GM10248 (cell line): ENCODE measurements at regions not wholly inside any gene's neighbourhood (a gene's known extent, or its start where the extent isn't known, plus 50 kb on each side); places are given as distances from the start of the nearest gene placed in this dataset.

Experiments
- CTCF ChIA-PET: fragments of 300-600 bp; sonication (Branson Sonifier 250); formaldehyde crosslinking; extraction: SDS; loops from one replicate; lab custom pipeline; 2021; ENCODE audit warnings: antibody characterized with exemption; lab: Yijun Ruan, JAX
- POLR2A ChIA-PET: fragments of 350-650 bp; sonication (Branson Sonifier 250); formaldehyde crosslinking; extraction: SDS; loops from one replicate; lab custom pipeline; 2020; ENCODE audit warnings: antibody characterized with exemption; lab: Yijun Ruan, JAX
- DNase-seq: peaks from one replicate; pipeline ENCODE4 v3.0.0; 2012; ENCODE audit errors: extremely low spot score
- TF ChIP-seq, protein P1 (sequence below): IDR thresholded peaks from 2 replicates; pipeline ENCODE4 v1.5.1; 2012; ENCODE audit warnings: mild to moderate bottlenecking, low read depth; ENCODE audit errors: extremely low read depth, missing control alignments, control extremely low read depth

DNA sequence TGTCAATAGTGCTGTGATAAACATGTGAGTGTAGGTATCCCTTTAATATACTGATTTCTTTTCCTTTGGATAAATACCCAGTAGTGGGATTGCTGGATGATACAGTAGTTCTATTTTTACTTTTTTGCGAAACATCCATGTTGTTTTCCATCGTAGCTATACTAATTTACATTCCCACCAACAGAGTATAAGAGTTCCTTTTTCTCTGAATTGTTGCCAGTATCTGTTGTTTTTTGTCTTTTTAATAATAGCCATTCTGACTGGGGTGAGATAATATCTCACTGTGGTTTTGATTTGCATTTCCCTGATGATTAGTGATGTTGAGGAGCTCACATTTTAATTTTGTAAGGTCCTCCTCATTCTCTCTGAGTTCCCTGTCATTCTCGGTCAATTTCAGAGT, 71.1 kb upstream of the NFIL3 start:
- DNase-seq = no peak
- TF ChIP-seq, protein P1, sequence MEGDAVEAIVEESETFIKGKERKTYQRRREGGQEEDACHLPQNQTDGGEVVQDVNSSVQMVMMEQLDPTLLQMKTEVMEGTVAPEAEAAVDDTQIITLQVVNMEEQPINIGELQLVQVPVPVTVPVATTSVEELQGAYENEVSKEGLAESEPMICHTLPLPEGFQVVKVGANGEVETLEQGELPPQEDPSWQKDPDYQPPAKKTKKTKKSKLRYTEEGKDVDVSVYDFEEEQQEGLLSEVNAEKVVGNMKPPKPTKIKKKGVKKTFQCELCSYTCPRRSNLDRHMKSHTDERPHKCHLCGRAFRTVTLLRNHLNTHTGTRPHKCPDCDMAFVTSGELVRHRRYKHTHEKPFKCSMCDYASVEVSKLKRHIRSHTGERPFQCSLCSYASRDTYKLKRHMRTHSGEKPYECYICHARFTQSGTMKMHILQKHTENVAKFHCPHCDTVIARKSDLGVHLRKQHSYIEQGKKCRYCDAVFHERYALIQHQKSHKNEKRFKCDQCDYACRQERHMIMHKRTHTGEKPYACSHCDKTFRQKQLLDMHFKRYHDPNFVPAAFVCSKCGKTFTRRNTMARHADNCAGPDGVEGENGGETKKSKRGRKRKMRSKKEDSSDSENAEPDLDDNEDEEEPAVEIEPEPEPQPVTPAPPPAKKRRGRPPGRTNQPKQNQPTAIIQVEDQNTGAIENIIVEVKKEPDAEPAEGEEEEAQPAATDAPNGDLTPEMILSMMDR = no peak
- ChIA-PET POLR2A (no interaction called here), CTCF (interaction anchor here (0.9 kb wide), 1 partner anchor 22 kb away, joined by 3 read pairs; no protein-coding TSS in a partner anchor)

DNA sequence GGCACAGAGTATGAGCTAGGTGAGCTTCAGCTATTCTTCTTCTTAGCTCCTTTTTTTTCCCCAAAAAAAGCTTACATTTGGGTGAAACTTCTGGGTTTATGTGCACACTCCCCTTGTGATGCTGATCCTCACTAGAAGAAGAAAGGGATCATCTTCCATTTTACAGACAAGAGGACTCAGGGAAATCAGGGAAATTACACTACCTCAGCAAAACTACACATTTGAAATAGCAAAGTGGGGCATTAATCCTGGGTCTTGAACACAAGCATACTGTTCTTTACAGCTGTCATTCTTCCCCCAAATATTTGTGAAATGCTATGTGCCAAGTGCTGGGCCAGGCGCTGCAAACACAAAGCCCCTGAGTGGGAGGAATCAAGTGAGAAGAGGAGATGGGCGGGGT, 68.6 kb upstream of the NFIL3 start:
- TF ChIP-seq, protein P1 = no peak
- ChIA-PET POLR2A (no interaction called here), CTCF (interaction anchor here (0.8 to 1.2 kb wide), 2 partner anchors 8 to 10 kb away, joined by 3 to 5 read pairs; no protein-coding TSS in a partner anchor)
- no peak for DNase-seq

DNA sequence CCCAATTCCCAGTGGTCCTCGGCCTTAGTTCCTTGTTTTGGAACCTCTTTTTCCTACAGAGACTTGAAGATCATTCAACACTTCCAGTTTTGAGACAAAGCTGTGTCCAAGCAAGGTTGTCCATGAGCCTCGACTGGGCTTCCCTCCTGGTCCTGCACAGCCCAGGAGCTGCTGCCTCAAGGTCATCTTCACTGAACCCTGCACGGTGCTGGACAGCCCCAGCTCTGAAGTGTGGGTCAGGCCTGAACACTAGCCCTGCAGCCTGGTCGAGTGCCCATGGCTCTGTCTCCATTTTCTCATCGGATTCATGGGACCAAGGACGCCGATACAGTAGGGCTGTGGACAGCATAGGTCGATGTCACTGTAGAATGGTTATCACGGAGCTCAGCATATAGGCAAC, 68.0 kb upstream of the NFIL3 start:
- ChIA-PET CTCF (interaction anchor here (0.8 to 1.2 kb wide), 2 partner anchors 9 to 10 kb away, joined by 3 to 5 read pairs; no protein-coding TSS in a partner anchor), POLR2A (no interaction called here)
- no peak for DNase-seq
- TF ChIP-seq, protein P1 = no peak

DNA sequence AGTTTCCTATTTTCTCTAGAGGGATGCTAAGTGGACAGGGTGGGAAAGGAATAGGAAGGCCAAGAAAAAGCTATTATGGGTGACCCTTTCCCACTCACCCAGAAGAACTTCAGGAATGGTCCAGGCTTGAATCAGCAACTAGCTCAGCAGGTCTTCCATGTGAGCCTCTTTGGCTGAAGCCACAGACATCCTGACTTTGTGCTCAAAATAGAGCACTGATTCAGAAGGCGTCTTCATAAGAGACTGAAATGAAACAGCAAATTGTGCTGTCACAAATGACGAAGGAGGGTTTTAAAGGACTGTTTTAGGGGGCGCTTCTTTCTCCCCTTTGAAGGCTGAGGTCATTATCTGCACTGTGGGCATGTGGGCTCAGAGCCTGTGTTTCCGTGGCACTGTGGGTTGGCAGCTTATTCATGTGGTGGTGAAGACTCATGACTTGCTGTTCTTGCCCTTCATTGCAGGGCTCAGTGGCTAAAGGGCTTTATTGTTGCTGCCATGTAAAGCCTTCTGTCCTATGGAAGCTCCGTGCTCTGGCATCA, 65.8 kb upstream of the NFIL3 start:
- TF ChIP-seq, protein P1 = no peak
- DNase-seq = no peak
- POLR2A ChIA-PET = no interaction called here
- CTCF ChIA-PET = interaction anchor here (0.8 to 1.4 kb wide), 6 partner anchors 17 to 566 kb away, joined by 3 to 4 read pairs (median 3); no protein-coding TSS in a partner anchor

DNA sequence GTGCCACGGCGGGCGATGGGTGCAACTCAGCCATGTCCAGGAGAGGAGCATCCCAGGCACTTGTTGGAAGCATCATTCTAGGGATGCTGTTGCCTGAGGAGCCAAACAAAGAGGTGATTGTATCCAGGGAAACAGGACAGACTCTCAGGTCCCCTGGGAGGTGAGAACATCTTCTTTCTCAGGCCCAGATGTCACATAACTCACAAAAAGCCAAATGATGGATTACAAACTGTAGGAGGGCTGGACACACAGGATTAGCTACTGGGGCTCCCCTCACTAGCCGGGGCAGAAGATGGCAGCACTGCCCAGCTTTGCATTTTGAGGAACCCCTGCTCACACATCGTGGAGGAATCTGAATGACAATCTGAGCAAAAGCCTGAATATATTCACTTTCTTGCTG, 64.7 kb upstream of the NFIL3 start:
- TF ChIP-seq, protein P1 = no peak

DNA sequence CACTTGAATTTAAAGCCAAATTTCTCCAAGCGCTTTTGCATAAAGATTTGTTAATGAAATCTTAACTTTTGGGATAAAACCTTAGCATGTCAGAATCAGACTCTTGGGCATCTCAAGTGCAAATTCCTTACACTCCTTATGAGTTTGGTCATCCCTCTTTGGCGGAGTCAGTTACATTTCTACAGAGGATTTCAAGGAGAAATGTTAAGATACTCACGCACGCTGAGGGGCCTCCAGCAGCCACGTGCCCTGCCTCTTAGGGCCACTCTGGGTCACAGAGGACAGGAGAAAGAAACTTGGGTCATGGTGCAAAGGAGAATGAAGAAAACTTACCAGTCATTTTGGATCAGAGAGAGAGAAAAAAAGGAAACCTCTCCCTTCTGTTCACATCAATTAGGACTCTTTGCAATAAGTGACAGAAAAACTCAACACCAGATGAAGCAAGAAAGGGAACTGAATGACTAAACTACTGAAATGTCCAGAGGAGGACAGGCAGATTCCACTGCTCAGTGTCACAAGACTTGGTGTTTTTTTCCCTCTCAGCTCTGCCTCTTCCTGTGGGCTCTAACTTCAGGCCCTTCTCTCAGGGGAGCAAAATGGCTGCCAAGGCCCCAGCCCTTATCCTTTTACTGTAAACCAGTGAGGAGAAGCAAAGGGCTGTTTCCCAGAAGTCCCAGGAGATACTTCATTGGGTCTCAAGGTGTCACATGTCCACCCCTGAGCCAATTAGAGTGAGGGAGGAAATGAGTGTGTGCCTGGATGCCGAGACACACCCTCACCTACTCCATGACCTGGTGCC, 63.3 kb upstream of the NFIL3 start:
- TF ChIP-seq, protein P1 = no peak
- CTCF ChIA-PET = no interaction called here
- POLR2A ChIA-PET = no interaction called here
- no peak for DNase-seq

More for the DNA sequence above, 64.7 kb upstream of the NFIL3 start:
- DNase-seq = no peak
- POLR2A ChIA-PET = no interaction called here
- CTCF ChIA-PET = interaction anchor here (0.9 to 1.4 kb wide), 3 partner anchors 18 to 146 kb away, joined by 3 to 4 read pairs (median 3); no protein-coding TSS in a partner anchor
